ENCODE measurements at regions not wholly inside any gene's neighbourhood (a gene's known extent, or its start where the extent isn't known, plus 50 kb on each side); places are given as distances from the start of the nearest gene placed in this dataset.

DNA sequence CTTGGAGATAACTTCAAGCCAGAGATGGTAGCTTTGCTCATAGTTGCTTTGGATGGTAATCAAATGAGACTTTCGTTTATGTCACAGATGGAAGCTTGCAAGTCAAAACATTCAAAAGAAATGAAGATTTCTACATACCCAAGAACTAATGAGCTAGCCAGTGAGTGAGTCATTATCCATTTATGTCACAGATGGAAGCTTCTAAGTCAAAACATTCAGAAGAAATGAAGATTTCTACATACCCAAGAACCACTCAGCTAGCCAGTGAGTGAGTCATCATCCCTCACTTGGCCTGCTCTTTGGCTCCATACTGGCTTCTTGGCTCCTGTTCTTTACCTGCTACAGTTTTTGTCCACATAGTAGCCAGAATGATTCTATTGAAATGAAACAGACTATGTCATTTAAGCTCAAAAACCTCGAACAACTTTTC lies 559.8 kb upstream of the CBLB start:
- no peak for TF ChIP-seq CTCF (IDR thresholded peaks at IDR 0.05)
- no peak for TF ChIP-seq POLR2A (IDR thresholded peaks at IDR 0.05)
